IMR-90 (cell line): ENCODE measurements at regions not wholly inside any gene's neighbourhood (a gene's known extent, or its start where the extent isn't known, plus 50 kb on each side); places are given as distances from the start of the nearest gene placed in this dataset.

ENCODE experiments used
- ATAC-seq: fragments of 200-7000 bp; cut with Tn5 transposase; 2 replicates; pipeline ENCODE4 v1.9.1; 2020; ENCODE audit warnings: low read depth, mild to moderate bottlenecking, moderate library complexity
- BruUV-seq: library from RNA; stranded (reverse); fragments of 400-500 nt; replicated peaks from 2 replicates; lab custom pipeline; 2021; lab: Mats Ljungman, UMichigan
- CTCF ChIA-PET: fragments of 300-600 bp; formaldehyde crosslinking; extraction: SDS; loops from one replicate; lab custom pipeline; 2021; ENCODE audit warnings: antibody characterized with exemption; lab: Yijun Ruan, JAX
- POLR2A ChIA-PET: fragments of 300-600 bp; sonication (Branson Sonifier 250); formaldehyde crosslinking; loops from one replicate; lab custom pipeline; 2022; ENCODE audit warnings: antibody characterized with exemption; ENCODE audit not compliant: unreplicated experiment; lab: Charles Lee
- DNase-seq: peaks from one replicate; pipeline ENCODE4 v3.0.0; 2013
- H2AFZ ChIP-seq: replicated peaks from 2 replicates; pipeline ENCODE3; 2013; ENCODE audit warnings: low read length, mild to moderate bottlenecking; ENCODE audit not compliant: poor library complexity
- H2AK5ac ChIP-seq: 2 replicates; pipeline ENCODE4 v1.6.1; 2013; ENCODE audit warnings: low read depth, low read length, inconsistent platforms
- H2AK9ac ChIP-seq: replicated peaks from 2 replicates; pipeline ENCODE3; 2013; ENCODE audit warnings: mild to moderate bottlenecking, low read depth, low read length, moderate library complexity; ENCODE audit not compliant: poor library complexity
- H2BK120ac ChIP-seq: 2 replicates; pipeline ENCODE4 v1.6.1; 2013; ENCODE audit warnings: low read depth, low read length, inconsistent platforms
- H2BK15ac ChIP-seq: 3 replicates; pipeline ENCODE4 v1.6.1; 2013; ENCODE audit warnings: low read depth, low read length, inconsistent platforms
- H2BK20ac ChIP-seq: 2 replicates; pipeline ENCODE4 v1.6.1; 2013; ENCODE audit warnings: low read depth, mild to moderate bottlenecking, inconsistent platforms, low read length, moderate library complexity
- H2BK5ac ChIP-seq: 2 replicates; pipeline ENCODE4 v1.6.1; 2013; ENCODE audit warnings: mild to moderate bottlenecking, low read depth, low read length, inconsistent platforms; ENCODE audit not compliant: poor library complexity, severe bottlenecking
- H3K14ac ChIP-seq: replicated peaks from 2 replicates; pipeline ENCODE4 v1.6.1; 2013; ENCODE audit warnings: low read depth, low read length, inconsistent platforms
- H3K18ac ChIP-seq: 2 replicates; pipeline ENCODE4 v1.6.1; 2013; ENCODE audit warnings: low read depth, low read length, control low read depth
- H3K23ac ChIP-seq: 2 replicates; pipeline ENCODE4 v1.6.1; 2013; ENCODE audit warnings: low read depth, low read length, inconsistent platforms
- H3K27ac ChIP-seq: 2 replicates; pipeline ENCODE4 v1.5.1; 2013; ENCODE audit warnings: mild to moderate bottlenecking, control low read depth, low read length; ENCODE audit not compliant: insufficient read depth
- H3K27me3 ChIP-seq: 2 replicates; pipeline ENCODE4 v1.6.1; 2013; ENCODE audit warnings: low read length; ENCODE audit not compliant: control insufficient read depth, insufficient read depth
- H3K36me3 ChIP-seq: 2 replicates; pipeline ENCODE4 v1.6.1; 2013; ENCODE audit warnings: low read length, mixed read lengths; ENCODE audit not compliant: control insufficient read depth, insufficient read depth
- H3K4ac ChIP-seq: 2 replicates; pipeline ENCODE4 v1.6.1; 2013; ENCODE audit warnings: low read depth, low read length, inconsistent platforms
- H3K4me1 ChIP-seq: 2 replicates; pipeline ENCODE4 v1.6.1; 2013; ENCODE audit warnings: low read length, mixed read lengths; ENCODE audit not compliant: control insufficient read depth, insufficient read depth
- H3K4me2 ChIP-seq: 2 replicates; pipeline ENCODE4 v1.6.1; 2013; ENCODE audit warnings: low read depth, mild to moderate bottlenecking, control low read depth, low read length, moderate library complexity
- H3K4me3 ChIP-seq: 2 replicates; pipeline ENCODE4 v1.5.1; 2013; ENCODE audit warnings: low read depth, mild to moderate bottlenecking, control low read depth, low read length, moderate library complexity; ENCODE audit not compliant: insufficient read depth
- H3K56ac ChIP-seq: 2 replicates; pipeline ENCODE4 v1.6.1; 2013; ENCODE audit warnings: low read length, inconsistent platforms; ENCODE audit not compliant: insufficient read depth; ENCODE audit errors: extremely low read depth
- H3K79me1 ChIP-seq, 2 experiments: 2 replicates each; pipeline ENCODE4 v1.6.1; 2013; ENCODE audit warnings: low read length in 2 of 2, inconsistent platforms in 1 of 2, low read depth in 1 of 2
- H3K9ac ChIP-seq: 2 replicates; pipeline ENCODE4 v1.6.1; 2013; ENCODE audit warnings: low read depth, low read length, control low read depth
- H3K9me1 ChIP-seq: 2 replicates; pipeline ENCODE4 v1.6.1; 2013; ENCODE audit warnings: low read length, inconsistent platforms; ENCODE audit not compliant: insufficient read depth
- H3K9me3 ChIP-seq: 2 replicates; pipeline ENCODE4 v1.6.1; 2013; ENCODE audit warnings: low read length; ENCODE audit not compliant: control insufficient read depth, insufficient read depth
- H4K20me1 ChIP-seq: 2 replicates; pipeline ENCODE4 v1.6.1; 2013; ENCODE audit warnings: low read length, inconsistent platforms; ENCODE audit not compliant: insufficient read depth
- H4K5ac ChIP-seq: 2 replicates; pipeline ENCODE4 v1.6.1; 2013; ENCODE audit warnings: mild to moderate bottlenecking, low read depth, low read length, control low read depth
- H4K8ac ChIP-seq, 2 experiments: 2 replicates each; pipeline ENCODE4 v1.6.1; 2013; ENCODE audit warnings: low read depth in 2 of 2, low read length in 2 of 2, control low read depth in 1 of 2, inconsistent platforms in 1 of 2
- H4K91ac ChIP-seq: 2 replicates; pipeline ENCODE4 v1.6.1; 2013; ENCODE audit warnings: low read depth, low read length, inconsistent platforms; ENCODE audit not compliant: insufficient read depth
- BHLHE40 ChIP-seq: fragments of 150-350 bp; IDR thresholded peaks from 2 replicates; pipeline ENCODE4 v1.6.1; 2016; ENCODE audit warnings: mild to moderate bottlenecking, low read depth, low read length
- CEBPB ChIP-seq: IDR thresholded peaks from 2 replicates; pipeline ENCODE4 v1.6.1; 2012; ENCODE audit warnings: low read depth, low read length, improper control_type of control experiment
- CHD1 ChIP-seq: IDR thresholded peaks from 2 replicates; pipeline ENCODE4 v1.6.1; 2012; ENCODE audit warnings: low read depth, low read length, improper control_type of control experiment
- CTCF ChIP-seq: conservative IDR thresholded peaks from 2 replicates; pipeline ENCODE4 v1.5.1; 2012; ENCODE audit warnings: mild to moderate bottlenecking, low read depth, low read length, improper control_type of control experiment
- MAFK ChIP-seq: IDR thresholded peaks from 2 replicates; pipeline ENCODE4 v1.6.1; 2012; ENCODE audit warnings: low read depth, low read length, improper control_type of control experiment
- MAZ ChIP-seq: IDR thresholded peaks from 2 replicates; pipeline ENCODE4 v1.6.1; 2012; ENCODE audit warnings: low read depth, mild to moderate bottlenecking, low read length, improper control_type of control experiment, moderate library complexity, borderline replicate concordance
- NFE2L2 ChIP-seq: fragments of 150-350 bp; IDR thresholded peaks from 2 replicates; pipeline ENCODE4 v1.6.1; 2016; ENCODE audit warnings: low read depth, mild to moderate bottlenecking, low read length
- POLR2A ChIP-seq: IDR thresholded peaks from 2 replicates; pipeline ENCODE4 v1.6.1; 2012; ENCODE audit warnings: mild to moderate bottlenecking, low read depth, low read length
- RAD21 ChIP-seq: IDR thresholded peaks from 2 replicates; pipeline ENCODE4 v1.6.1; 2012; ENCODE audit warnings: low read length, improper control_type of control experiment
- RCOR1 ChIP-seq: IDR thresholded peaks from 2 replicates; pipeline ENCODE4 v1.6.1; 2012; ENCODE audit warnings: mild to moderate bottlenecking, low read length, improper control_type of control experiment; ENCODE audit not compliant: insufficient replicate concordance
- RFX5 ChIP-seq: IDR thresholded peaks from 2 replicates; pipeline ENCODE4 v1.8.0; 2012; ENCODE audit warnings: low read depth, mild to moderate bottlenecking, low read length, moderate library complexity
- SMC3 ChIP-seq: fragments of 150-350 bp; IDR thresholded peaks from 2 replicates; pipeline ENCODE4 v1.6.1; 2016; ENCODE audit warnings: low read depth, mild to moderate bottlenecking, antibody characterized with exemption, low read length, moderate library complexity
- USF2 ChIP-seq: fragments of 150-350 bp; IDR thresholded peaks from 2 replicates; pipeline ENCODE4 v1.6.1; 2017; ENCODE audit warnings: mild to moderate bottlenecking, antibody characterized with exemption, low read length, low read depth
- WGBS, 2 experiments: methylation state at CpG; one replicate each; pipeline versions ENCODE4 v1.1.5 to v1.1.7; 2013; ENCODE audit warnings: missing lambda C conversion rate in 2 of 2; ENCODE audit not compliant: insufficient read length in 1 of 2; ENCODE audit errors: extremely low coverage in 2 of 2; 5-methylcytosine and 5-hydroxymethylcytosine counted together
- dilution Hi-C: fragments of 300-500 bp; cut with HindIII; formaldehyde crosslinking; loops from one replicate; pipeline ENCODE4 v1.14.3; 2018; ENCODE audit warnings: low sequenced_read_pairs; ENCODE audit not compliant: unreplicated experiment
- in situ Hi-C: fragments of 300-500 bp; cut with MboI; formaldehyde crosslinking; loops from 3 replicates; pipeline ENCODE4 v1.14.3; 2019; ENCODE audit warnings: low sequenced_read_pairs, inconsistent platforms, mixed read lengths
- intact Hi-C: fragments of 100-400 bp; cut with micrococcal nuclease; formaldehyde crosslinking; loops from 2 replicates; pipeline ENCODE4 v1.10.0; 2022
- TF ChIP-seq, protein P1 (sequence below): fragments of 150-350 bp; IDR thresholded peaks from 2 replicates; pipeline ENCODE4 v1.6.1; 2016; ENCODE audit warnings: low read depth, mild to moderate bottlenecking, low read length, moderate library complexity, borderline replicate concordance

GRCh38 chr1:72997041-72997440, 714.7 kb upstream of the NEGR1 start:
- no peak overlapping the region for H4K91ac ChIP-seq
- H2AK5ac ChIP-seq, result no peak overlapping the region
- no peak overlapping the region for H2BK20ac ChIP-seq
- TF ChIP-seq RFX5 (no peak), MAZ (no peak), BHLHE40 (no peak), NFE2L2 (no peak), MAFK (no peak), CHD1 (no peak), CEBPB (no peak), SMC3 (no peak), RCOR1 (no peak), RAD21 (no peak), CTCF (no peak), USF2 (no peak), POLR2A (no peak)
- TF ChIP-seq, protein P1, sequence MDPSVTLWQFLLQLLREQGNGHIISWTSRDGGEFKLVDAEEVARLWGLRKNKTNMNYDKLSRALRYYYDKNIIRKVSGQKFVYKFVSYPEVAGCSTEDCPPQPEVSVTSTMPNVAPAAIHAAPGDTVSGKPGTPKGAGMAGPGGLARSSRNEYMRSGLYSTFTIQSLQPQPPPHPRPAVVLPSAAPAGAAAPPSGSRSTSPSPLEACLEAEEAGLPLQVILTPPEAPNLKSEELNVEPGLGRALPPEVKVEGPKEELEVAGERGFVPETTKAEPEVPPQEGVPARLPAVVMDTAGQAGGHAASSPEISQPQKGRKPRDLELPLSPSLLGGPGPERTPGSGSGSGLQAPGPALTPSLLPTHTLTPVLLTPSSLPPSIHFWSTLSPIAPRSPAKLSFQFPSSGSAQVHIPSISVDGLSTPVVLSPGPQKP, result no peak
- POLR2A ChIA-PET, result no interaction called here
- H4K20me1 ChIP-seq, result no peaks in the 10 kb centered on the region
- H2BK120ac ChIP-seq, result no peak overlapping the region
- no peak overlapping the region for H3K18ac ChIP-seq
- H3K27ac ChIP-seq, result no peak overlapping the region
- H2BK5ac ChIP-seq, result no peak overlapping the region
- H3K23ac ChIP-seq, result no peak overlapping the region
- H3K4ac ChIP-seq, result no peak overlapping the region
- no peaks in the 10 kb centered on the region for H3K36me3 ChIP-seq
- CTCF ChIA-PET, result no interaction called here
- H3K9me3 ChIP-seq, result no peaks in the 10 kb centered on the region
- no peak overlapping the region for H2BK15ac ChIP-seq
- H3K9me1 ChIP-seq, result no peaks in the 10 kb centered on the region
- no peak overlapping the region for H3K14ac ChIP-seq
- H3K4me2 ChIP-seq, result no peak overlapping the region
- in situ Hi-C loops, result no loop called here
- no peak for DNase-seq
- H3K4me1 ChIP-seq, result no peaks in the 10 kb centered on the region
- ATAC-seq, result no peak
- H3K27me3 ChIP-seq, result no peaks in the 10 kb centered on the region
- H3K56ac ChIP-seq, result no peak overlapping the region
- H4K5ac ChIP-seq, result no peak overlapping the region
- H2AK9ac ChIP-seq, result no peak overlapping the region
- dilution Hi-C loops, result no loop called here
- no peak overlapping the region for H4K8ac ChIP-seq
- no peak overlapping the region for H3K9ac ChIP-seq
- no peak overlapping the region for H3K4me3 ChIP-seq
- no peak overlapping the region for H2AFZ ChIP-seq
- WGBS, 2 experiments, result 45% methylated on average over 2 of the region's 3 CpGs; no CpG with 5 or more reads in 1 of the 2 experiments
- H3K79me1 ChIP-seq, result no peaks in the 10 kb centered on the region
- BruUV-seq, result no TSS peak
- intact Hi-C loops, result no loop called here
